OCI-LY7 (cell line): ENCODE measurements at regions not wholly inside any gene's neighbourhood (a gene's known extent, or its start where the extent isn't known, plus 50 kb on each side); places are given as distances from the start of the nearest gene placed in this dataset.

Experiments
- BruUV-seq: library from RNA; stranded (reverse); fragments of 400-500 nt; replicated peaks from 2 replicates; lab custom pipeline; 2021; lab: Mats Ljungman, UMichigan
- CTCF ChIA-PET: fragments of 300-600 bp; sonication (Branson Sonifier 250); formaldehyde crosslinking; loops from one replicate; lab custom pipeline; 2022; ENCODE audit warnings: antibody characterized with exemption; ENCODE audit not compliant: unreplicated experiment; lab: Charles Lee
- POLR2A ChIA-PET: fragments of 300-600 bp; sonication (Branson Sonifier 250); formaldehyde crosslinking; loops from one replicate; lab custom pipeline; 2022; ENCODE audit warnings: antibody characterized with exemption; lab: Charles Lee
- DNase-seq: peaks from one replicate; pipeline ENCODE4 v3.0.0-alpha.2; 2015; ENCODE audit warnings: low spot score
- H2AFZ ChIP-seq: fragments of 200-600 bp; sonication (generic), shearing (Covaris generic); 2 replicates; pipeline ENCODE4 v1.6.1; 2014; ENCODE audit warnings: mild to moderate bottlenecking, antibody characterized with exemption, low read length, moderate library complexity
- H3K27ac ChIP-seq: fragments of 200-600 bp; sonication (generic); 2 replicates; pipeline ENCODE4 v1.5.1; 2014; ENCODE audit warnings: mixed run types, low read depth, mild to moderate bottlenecking, moderate library complexity, low read length, inconsistent platforms; ENCODE audit not compliant: poor library complexity, severe bottlenecking
- H3K36me3 ChIP-seq: fragments of 200-600 bp; sonication (generic); 2 replicates; pipeline ENCODE4 v1.6.1; 2014; ENCODE audit warnings: mild to moderate bottlenecking, antibody characterized with exemption, low read length, moderate library complexity, mixed read lengths; ENCODE audit not compliant: insufficient read depth
- H3K4me1 ChIP-seq: fragments of 200-600 bp; sonication (generic); 2 replicates; pipeline ENCODE4 v1.5.1; 2014; ENCODE audit warnings: mild to moderate bottlenecking, low read length; ENCODE audit not compliant: insufficient read depth, poor library complexity, severe bottlenecking
- H3K4me2 ChIP-seq: fragments of 200-600 bp; sonication (generic); 2 replicates; pipeline ENCODE4 v1.6.1; 2014; ENCODE audit warnings: mild to moderate bottlenecking, low read length
- H3K4me3 ChIP-seq: fragments of 200-600 bp; sonication (generic); 2 replicates; pipeline ENCODE4 v1.5.1; 2014; ENCODE audit warnings: mild to moderate bottlenecking, low read depth, low read length; ENCODE audit not compliant: poor library complexity, severe bottlenecking
- H3K79me2 ChIP-seq: fragments of 200-600 bp; sonication (generic); 2 replicates; pipeline ENCODE4 v1.6.1; 2016; ENCODE audit warnings: low read depth, mild to moderate bottlenecking, low read length, moderate library complexity, mixed read lengths; ENCODE audit not compliant: insufficient read depth
- H3K9me2 ChIP-seq: fragments of 200-600 bp; sonication (generic); 2 replicates; pipeline ENCODE4 v1.6.1; 2016; ENCODE audit warnings: mild to moderate bottlenecking, low read length, mixed read lengths; ENCODE audit not compliant: insufficient read depth
- H3K9me3 ChIP-seq: fragments of 200-600 bp; sonication (generic); 2 replicates; pipeline ENCODE4 v1.6.1; 2014; ENCODE audit warnings: mild to moderate bottlenecking, mixed run types, low read length, mixed read lengths
- H4K20me1 ChIP-seq: fragments of 200-600 bp; sonication (generic); 2 replicates; pipeline ENCODE4 v1.6.1; 2014; ENCODE audit warnings: mild to moderate bottlenecking, antibody characterized with exemption, low read length, moderate library complexity, mixed read lengths; ENCODE audit not compliant: insufficient read depth
- EZH2phosphoT487 ChIP-seq: fragments of 200-600 bp; sonication (generic); IDR thresholded peaks from 2 replicates; pipeline ENCODE4 v1.6.1; 2018; ENCODE audit warnings: low read depth, borderline replicate concordance, mild to moderate bottlenecking, mixed run types, antibody characterized with exemption, low read length, moderate library complexity, mixed read lengths
- intact Hi-C: fragments of 100-400 bp; cut with micrococcal nuclease; formaldehyde crosslinking; loops from one replicate; pipeline ENCODE4 v1.10.0; 2022; ENCODE audit not compliant: unreplicated experiment
- TF ChIP-seq, protein P1 (sequence below): fragments of 200-600 bp; sonication (generic); conservative IDR thresholded peaks from 2 replicates; pipeline ENCODE4 v1.5.1; 2014; ENCODE audit warnings: mild to moderate bottlenecking, antibody characterized with exemption, low read length, moderate library complexity, mixed read lengths

DNA sequence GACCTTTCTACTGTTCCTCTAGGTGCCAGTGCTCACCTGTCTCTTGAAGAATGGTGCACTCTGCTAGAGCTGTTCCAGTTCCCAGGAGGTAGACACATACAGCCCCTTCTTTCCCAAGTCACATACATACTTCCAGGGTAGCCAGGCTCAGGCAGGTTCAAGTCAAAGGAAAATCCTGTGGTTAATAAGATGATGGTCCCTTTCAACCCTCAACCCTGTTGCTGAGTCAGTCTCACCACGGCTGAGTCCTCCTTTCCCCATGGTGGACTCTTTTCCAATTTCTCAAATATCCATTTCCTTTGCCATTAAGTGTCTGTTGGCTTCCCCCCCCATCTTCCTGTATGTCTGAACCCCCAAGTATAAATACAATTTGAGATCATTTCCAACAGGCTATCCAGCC lies 56.1 kb upstream of the ACAN start:
- ChIA-PET POLR2A (interaction anchor here (0.6 kb wide), 1 partner anchor 67 kb away, joined by 3 read pairs; no protein-coding TSS in a partner anchor), CTCF (no interaction called here)
- H3K79me2 ChIP-seq, result no peaks in the 10 kb centered on the region
- no peak overlapping the region for H3K4me3 ChIP-seq
- no peaks in the 10 kb centered on the region for H3K4me1 ChIP-seq
- DNase-seq, result no peak
- no peaks in the 10 kb centered on the region for H3K36me3 ChIP-seq
- no peak overlapping the region for H2AFZ ChIP-seq
- intact Hi-C loops, result no loop called here
- no TSS peak for BruUV-seq
- H3K27ac ChIP-seq, result no peak overlapping the region
- no peak overlapping the region for H3K4me2 ChIP-seq
- H3K9me2 ChIP-seq, result no peaks in the 10 kb centered on the region
- no peaks in the 10 kb centered on the region for H4K20me1 ChIP-seq
- no peaks in the 10 kb centered on the region for H3K9me3 ChIP-seq
- TF ChIP-seq, protein P1, sequence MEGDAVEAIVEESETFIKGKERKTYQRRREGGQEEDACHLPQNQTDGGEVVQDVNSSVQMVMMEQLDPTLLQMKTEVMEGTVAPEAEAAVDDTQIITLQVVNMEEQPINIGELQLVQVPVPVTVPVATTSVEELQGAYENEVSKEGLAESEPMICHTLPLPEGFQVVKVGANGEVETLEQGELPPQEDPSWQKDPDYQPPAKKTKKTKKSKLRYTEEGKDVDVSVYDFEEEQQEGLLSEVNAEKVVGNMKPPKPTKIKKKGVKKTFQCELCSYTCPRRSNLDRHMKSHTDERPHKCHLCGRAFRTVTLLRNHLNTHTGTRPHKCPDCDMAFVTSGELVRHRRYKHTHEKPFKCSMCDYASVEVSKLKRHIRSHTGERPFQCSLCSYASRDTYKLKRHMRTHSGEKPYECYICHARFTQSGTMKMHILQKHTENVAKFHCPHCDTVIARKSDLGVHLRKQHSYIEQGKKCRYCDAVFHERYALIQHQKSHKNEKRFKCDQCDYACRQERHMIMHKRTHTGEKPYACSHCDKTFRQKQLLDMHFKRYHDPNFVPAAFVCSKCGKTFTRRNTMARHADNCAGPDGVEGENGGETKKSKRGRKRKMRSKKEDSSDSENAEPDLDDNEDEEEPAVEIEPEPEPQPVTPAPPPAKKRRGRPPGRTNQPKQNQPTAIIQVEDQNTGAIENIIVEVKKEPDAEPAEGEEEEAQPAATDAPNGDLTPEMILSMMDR, result no peak
- no peak for TF ChIP-seq EZH2phosphoT487

DNA sequence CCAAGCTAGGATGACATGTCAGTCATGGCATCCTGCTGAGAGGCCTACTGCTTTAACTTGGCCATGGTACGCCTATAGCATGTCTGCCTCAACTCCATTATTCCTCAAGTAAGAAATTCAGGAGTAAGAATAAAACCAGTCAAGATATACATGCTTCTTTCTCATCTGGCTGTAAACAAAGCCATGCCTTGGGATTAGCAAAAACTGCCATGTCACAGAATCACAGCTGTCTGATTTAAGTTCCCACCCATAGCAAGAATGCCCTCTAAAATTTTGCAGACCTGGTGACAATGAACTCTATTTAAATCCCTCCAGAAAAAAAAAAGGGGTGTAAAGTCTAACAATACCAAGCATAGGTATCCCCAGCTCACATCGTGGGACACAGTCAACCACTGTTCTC lies 55.6 kb upstream of the ACAN start:
- Histone ChIP-seq H3K79me2 (no peaks in the 10 kb centered on the region), H3K4me1 (no peaks in the 10 kb centered on the region), H3K4me3 (no peak overlapping the region), H3K4me2 (no peak overlapping the region), H3K27ac (no peak overlapping the region), H2AFZ (no peak overlapping the region), H3K9me2 (no peaks in the 10 kb centered on the region), H4K20me1 (no peaks in the 10 kb centered on the region), H3K36me3 (no peaks in the 10 kb centered on the region), H3K9me3 (no peaks in the 10 kb centered on the region)
- POLR2A ChIA-PET, result interaction anchor here (0.6 kb wide), 1 partner anchor 67 kb away, joined by 3 read pairs; no protein-coding TSS in a partner anchor
- BruUV-seq, result no TSS peak
- no peak for DNase-seq
- TF ChIP-seq, protein P1, result no peak
- intact Hi-C loops, result no loop called here
- CTCF ChIA-PET, result no interaction called here

DNA sequence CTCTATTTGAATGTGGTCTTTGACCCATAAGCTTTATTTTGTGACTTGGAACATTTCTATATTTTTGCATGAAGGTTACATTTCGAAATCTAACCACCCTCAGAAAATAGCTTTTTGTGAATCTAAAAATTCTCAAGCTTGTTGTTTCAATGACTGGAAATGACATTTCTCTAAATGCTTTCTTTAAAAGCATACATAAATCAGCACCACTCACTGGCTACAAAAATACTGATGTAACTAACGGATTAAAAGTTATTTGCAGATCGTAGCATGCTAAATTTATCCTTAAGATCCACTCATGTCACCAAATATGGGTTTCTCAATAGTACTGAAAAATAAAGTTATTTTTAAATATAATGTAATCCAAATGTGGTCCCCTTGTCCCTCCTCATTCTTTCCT lies 55.2 kb upstream of the ACAN start:
- ChIA-PET POLR2A (no interaction called here), CTCF (no interaction called here)
- intact Hi-C loops, result no loop called here
- TF ChIP-seq, protein P1, result no peak
- no peak for TF ChIP-seq EZH2phosphoT487
- H3K27ac ChIP-seq, result no peak overlapping the region
- H2AFZ ChIP-seq, result no peak overlapping the region
- H3K4me3 ChIP-seq, result no peak overlapping the region
- H3K9me3 ChIP-seq, result no peaks in the 10 kb centered on the region
- no peaks in the 10 kb centered on the region for H3K36me3 ChIP-seq
- H3K4me2 ChIP-seq, result no peak overlapping the region
- BruUV-seq, result no TSS peak
- H4K20me1 ChIP-seq, result no peaks in the 10 kb centered on the region
- H3K79me2 ChIP-seq, result no peaks in the 10 kb centered on the region
- no peaks in the 10 kb centered on the region for H3K9me2 ChIP-seq
- no peak for DNase-seq
- H3K4me1 ChIP-seq, result no peaks in the 10 kb centered on the region
